SH-SY5Y (cell line): ENCODE measurements at regions not wholly inside any gene's neighbourhood (a gene's known extent, or its start where the extent isn't known, plus 50 kb on each side); places are given as distances from the start of the nearest gene placed in this dataset.

Source experiments
- GATA2 ChIP-seq: IDR thresholded peaks from 2 replicates; pipeline ENCODE4 v1.6.1; 2011; ENCODE audit warnings: mild to moderate bottlenecking, low read depth, low read length
- GATA3 ChIP-seq: IDR thresholded peaks from 2 replicates; pipeline ENCODE4 v1.6.1; 2011; ENCODE audit warnings: low read depth, mild to moderate bottlenecking, low read length, moderate library complexity

DNA sequence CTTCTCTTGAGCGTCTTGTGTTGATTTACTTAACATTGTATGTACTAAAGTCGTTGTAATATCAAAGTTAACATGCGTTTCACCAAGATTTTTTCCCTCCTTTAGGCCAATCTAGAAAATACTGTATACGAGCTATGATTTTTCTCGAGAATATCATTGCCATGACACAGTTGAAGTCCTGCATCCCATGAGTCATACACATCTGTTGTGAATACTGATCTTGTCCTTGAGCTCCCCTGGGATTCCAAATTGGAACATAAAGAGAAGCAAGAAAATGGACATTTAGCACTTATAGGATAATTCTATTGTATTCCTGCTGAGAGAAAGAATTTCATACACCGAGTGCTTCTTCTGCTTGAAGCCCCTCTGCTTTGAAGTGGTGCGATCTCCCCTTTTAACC is 109.6 kb downstream of the SLC35B3 start:
- TF ChIP-seq GATA2: no peak
- no peak for TF ChIP-seq GATA3
